HEK293 (cell line): ENCODE measurements at regions not wholly inside any gene's neighbourhood (a gene's known extent, or its start where the extent isn't known, plus 50 kb on each side); places are given as distances from the start of the nearest gene placed in this dataset.
A peak's percentile ranks its signal among the peaks of the same experiment; 100 is the strongest.

Experiments
- CTCF ChIA-PET: fragments of 350-600 bp; formaldehyde crosslinking; extraction: SDS; loops from one replicate; lab custom pipeline; 2021; ENCODE audit warnings: antibody characterized with exemption; lab: Yijun Ruan, JAX
- POLR2A ChIA-PET: fragments of 300-600 bp; formaldehyde crosslinking; extraction: SDS; loops from one replicate; lab custom pipeline; 2020; ENCODE audit warnings: antibody characterized with exemption, inconsistent platforms; lab: Yijun Ruan, JAX
- H3K27ac ChIP-seq: fragments of 200-500 bp; sonication (Bioruptor generic); 2 replicates; pipeline ENCODE4 v1.5.1; 2014; ENCODE audit warnings: low read depth, low read length, control low read depth, inconsistent platforms; ENCODE audit errors: extremely low read depth
- H3K36me3 ChIP-seq, 2 experiments: fragments of 200-500 bp in 1 of 2; sonication (Bioruptor generic) in 1 of 2; 1 replicate in 1 of 2; 2 replicates in 1 of 2; pipeline ENCODE4 v1.5.1; 2014 to 2017; ENCODE audit warnings: inconsistent platforms in 2 of 2, low read length in 2 of 2; ENCODE audit not compliant: control insufficient read depth in 2 of 2, insufficient read depth in 1 of 2
- H3K4me1 ChIP-seq: fragments of 200-500 bp; sonication (Bioruptor generic); 2 replicates; pipeline ENCODE4 v1.5.1; 2014; ENCODE audit warnings: mild to moderate bottlenecking, low read length, inconsistent platforms; ENCODE audit not compliant: control insufficient read depth, insufficient read depth
- H3K4me3 ChIP-seq: 2 replicates; pipeline ENCODE4 v1.5.1; 2011; ENCODE audit warnings: low read depth, mild to moderate bottlenecking, control low read depth, low read length, moderate library complexity
- H3K9me3 ChIP-seq: fragments of 200-500 bp; sonication (Bioruptor generic); 2 replicates; pipeline ENCODE4 v1.5.1; 2014; ENCODE audit warnings: low read depth, low read length, inconsistent platforms; ENCODE audit not compliant: control insufficient read depth, insufficient read depth
- EGR2 ChIP-seq: fragments of 450-650 bp; formaldehyde crosslinking; IDR thresholded peaks from 2 replicates; pipeline ENCODE4 v1.5.1; 2016; ENCODE audit warnings: low read depth, missing biosample characterization, missing genetic modification characterization
- GLI4 ChIP-seq: fragments of 450-650 bp; formaldehyde crosslinking; IDR thresholded peaks from 2 replicates; pipeline ENCODE4 v1.5.1; 2016; ENCODE audit warnings: missing biosample characterization, missing genetic modification characterization
- PBX3 ChIP-seq: sonication (generic); formaldehyde crosslinking; IDR thresholded peaks from 2 replicates; pipeline ENCODE4 v1.8.1; 2022; ENCODE audit warnings: mild to moderate bottlenecking, moderate library complexity, missing genetic modification reagents
- PRDM6 ChIP-seq: fragments of 450-650 bp; formaldehyde crosslinking; IDR thresholded peaks from 2 replicates; pipeline ENCODE4 v1.5.1; 2017; ENCODE audit warnings: missing biosample characterization, missing genetic modification characterization
- TCF7L2 ChIP-seq: IDR thresholded peaks from 2 replicates; pipeline ENCODE4 v1.6.1; 2011; ENCODE audit warnings: low read depth, mild to moderate bottlenecking, inconsistent platforms, low read length, moderate library complexity, borderline replicate concordance
- ZBTB49 ChIP-seq: fragments of 450-650 bp; formaldehyde crosslinking; IDR thresholded peaks from 2 replicates; pipeline ENCODE4 v1.5.1; 2016; ENCODE audit warnings: missing biosample characterization, missing genetic modification characterization, low read depth
- ZFP41 ChIP-seq: fragments of 450-650 bp; formaldehyde crosslinking; IDR thresholded peaks from 2 replicates; pipeline ENCODE4 v1.5.1; 2016; ENCODE audit warnings: missing biosample characterization, missing genetic modification characterization, borderline replicate concordance
- ZFP69B ChIP-seq: fragments of 450-650 bp; formaldehyde crosslinking; IDR thresholded peaks from 2 replicates; pipeline ENCODE4 v1.5.1; 2016; ENCODE audit warnings: missing biosample characterization, missing genetic modification characterization
- ZIC2 ChIP-seq: fragments of 450-650 bp; formaldehyde crosslinking; IDR thresholded peaks from 2 replicates; pipeline ENCODE4 v1.5.1; 2016; ENCODE audit warnings: missing biosample characterization, missing genetic modification characterization
- ZNF175 ChIP-seq: fragments of 450-650 bp; formaldehyde crosslinking; IDR thresholded peaks from 2 replicates; pipeline ENCODE4 v1.5.1; 2016; ENCODE audit warnings: missing biosample characterization, missing genetic modification characterization
- ZNF239 ChIP-seq: fragments of 450-650 bp; formaldehyde crosslinking; IDR thresholded peaks from 2 replicates; pipeline ENCODE4 v1.5.1; 2016; ENCODE audit warnings: missing biosample characterization, missing genetic modification characterization
- ZNF248 ChIP-seq: fragments of 450-650 bp; formaldehyde crosslinking; IDR thresholded peaks from 2 replicates; pipeline ENCODE4 v1.5.1; 2017; ENCODE audit warnings: missing biosample characterization, missing genetic modification characterization
- ZNF26 ChIP-seq: fragments of 450-650 bp; formaldehyde crosslinking; IDR thresholded peaks from 2 replicates; pipeline ENCODE4 v1.5.1; 2016; ENCODE audit warnings: missing biosample characterization, missing genetic modification characterization
- ZNF394 ChIP-seq: fragments of 450-650 bp; formaldehyde crosslinking; IDR thresholded peaks from 2 replicates; pipeline ENCODE4 v1.5.1; 2016; ENCODE audit warnings: missing biosample characterization, missing genetic modification characterization, mild to moderate bottlenecking, moderate library complexity, borderline replicate concordance
- ZNF416 ChIP-seq: fragments of 450-650 bp; formaldehyde crosslinking; IDR thresholded peaks from 2 replicates; pipeline ENCODE4 v1.5.1; 2016; ENCODE audit warnings: missing biosample characterization, missing genetic modification characterization
- ZNF548 ChIP-seq: fragments of 450-650 bp; formaldehyde crosslinking; IDR thresholded peaks from 2 replicates; pipeline ENCODE4 v1.5.1; 2016; ENCODE audit warnings: missing biosample characterization, missing genetic modification characterization
- ZNF600 ChIP-seq: fragments of 450-650 bp; formaldehyde crosslinking; IDR thresholded peaks from 2 replicates; pipeline ENCODE4 v1.5.1; 2016; ENCODE audit warnings: missing biosample characterization, missing genetic modification characterization
- ZNF623 ChIP-seq: fragments of 450-650 bp; formaldehyde crosslinking; IDR thresholded peaks from 2 replicates; pipeline ENCODE4 v1.5.1; 2016; ENCODE audit warnings: missing biosample characterization, missing genetic modification characterization
- ZNF654 ChIP-seq: fragments of 450-650 bp; formaldehyde crosslinking; IDR thresholded peaks from 2 replicates; pipeline ENCODE4 v1.5.1; 2016; ENCODE audit warnings: low read depth, missing biosample characterization, missing genetic modification characterization
- ZNF658 ChIP-seq: fragments of 450-650 bp; formaldehyde crosslinking; IDR thresholded peaks from 2 replicates; pipeline ENCODE4; 2016; ENCODE audit warnings: missing biosample characterization, missing genetic modification characterization
- ZNF747 ChIP-seq: fragments of 450-650 bp; formaldehyde crosslinking; IDR thresholded peaks from 2 replicates; pipeline ENCODE4 v1.5.1; 2016; ENCODE audit warnings: missing biosample characterization, missing genetic modification characterization

GRCh38 chr1:83593073-83593472 lies 405.9 kb downstream of the TTLL7 start:
- POLR2A ChIA-PET, result no interaction called here
- H3K4me3 ChIP-seq, result no peak overlapping the region
- CTCF ChIA-PET, result no interaction called here
- H3K27ac ChIP-seq, result no peak overlapping the region
- H3K4me1 ChIP-seq, result no peaks in the 10 kb centered on the region
- H3K9me3 ChIP-seq, result no peaks in the 10 kb centered on the region
- TF ChIP-seq ZNF394 (tag by site-specific recombination) (no peak), ZNF658 (tag by site-specific recombination) (no peak)
- no peaks in the 10 kb centered on the region for H3K36me3 ChIP-seq

GRCh38 chr1:83588140-83588539 lies 410.8 kb downstream of the TTLL7 start:
- CTCF ChIA-PET, result no interaction called here

GRCh38 chr1:83583351-83584014 lies 415.4 kb downstream of the TTLL7 start:
- Histone ChIP-seq H3K36me3 (no peaks in the 10 kb centered on the region), H3K4me3 (no peak overlapping the region), H3K27ac (no peak overlapping the region), H3K9me3 (no peaks in the 10 kb centered on the region), H3K4me1 (no peaks in the 10 kb centered on the region)
- ChIA-PET CTCF (interaction anchor here (0.6 to 0.7 kb wide), 3 partner anchors 57 to 1776 kb away, joined by 3 read pairs; no protein-coding TSS in a partner anchor), POLR2A (no interaction called here)
- no peak for TF ChIP-seq ZFP41
- peak; percentile 9; the same call in 1 of the 2 replicates for TF ChIP-seq ZNF654 (tag by site-specific recombination)
- peak; percentile 19; the same call in 1 of the 2 replicates for TF ChIP-seq ZIC2

More at GRCh38 chr1:83588140-83588539, 410.8 kb downstream of the TTLL7 start:
- TF ChIP-seq ZNF623 (tag by site-specific recombination), result no peak
- no peak overlapping the region for H3K27ac ChIP-seq
- H3K4me1 ChIP-seq, result no peaks in the 10 kb centered on the region
- POLR2A ChIA-PET, result no interaction called here
- no peaks in the 10 kb centered on the region for H3K36me3 ChIP-seq
- H3K9me3 ChIP-seq, result no peaks in the 10 kb centered on the region
- H3K4me3 ChIP-seq, result no peak overlapping the region

- no peaks in the 10 kb centered on the region for H3K36me3 ChIP-seq
- TF ChIP-seq ZFP69B (tag by site-specific recombination) (no peak), ZNF747 (no peak), ZNF239 (tag by site-specific recombination) (no peak), EGR2 (tag by site-specific recombination) (no peak), ZNF548 (tag by site-specific recombination) (no peak), GLI4 (tag by site-specific recombination) (no peak), ZNF600 (tag by site-specific recombination) (no peak), ZNF175 (tag by site-specific recombination) (no peak), ZBTB49 (tag by site-specific recombination) (no peak), PBX3 (CRISPR knock-in tag) (no peak), PRDM6 (no peak), TCF7L2 (no peak), ZNF26 (tag by site-specific recombination) (no peak), ZNF416 (tag by site-specific recombination) (no peak), ZNF248 (no peak)
- H3K4me1 ChIP-seq, result no peaks in the 10 kb centered on the region
- ChIA-PET POLR2A (no interaction called here), CTCF (no interaction called here)
- H3K4me3 ChIP-seq, result no peak overlapping the region
- H3K9me3 ChIP-seq, result no peaks in the 10 kb centered on the region
- H3K27ac ChIP-seq, result no peak overlapping the region
These were observed 417.2 kb downstream of the TTLL7 start for GRCh38 chr1:83581747-83582146.
